Osteoblast (primary cell): ENCODE measurements at regions not wholly inside any gene's neighbourhood (a gene's known extent, or its start where the extent isn't known, plus 50 kb on each side); places are given as distances from the start of the nearest gene placed in this dataset.
A peak's percentile ranks its signal among the peaks of the same experiment; 100 is the strongest.

ENCODE experiments used
- DNase-seq: peaks from one replicate; pipeline ENCODE4 v3.0.0; 2011; ENCODE audit warnings: low spot score, mixed read lengths; ENCODE audit not compliant: insufficient read length; ENCODE audit errors: missing footprints
- H2AFZ ChIP-seq: 2 replicates; pipeline ENCODE4 v1.6.0; 2011; ENCODE audit warnings: mild to moderate bottlenecking, low read length
- H3K27ac ChIP-seq: 2 replicates; pipeline ENCODE4 v1.5.1; 2011; ENCODE audit warnings: mild to moderate bottlenecking, low read depth, low read length, moderate library complexity
- H3K27me3 ChIP-seq: 2 replicates; pipeline ENCODE4 v1.6.0; 2012; ENCODE audit warnings: mild to moderate bottlenecking, control low read depth, inconsistent platforms, low read length, moderate library complexity; ENCODE audit not compliant: insufficient read depth
- H3K36me3 ChIP-seq: 2 replicates; pipeline ENCODE4 v1.5.1; 2011; ENCODE audit warnings: mild to moderate bottlenecking, low read length, control low read depth, moderate library complexity; ENCODE audit not compliant: insufficient read depth
- H3K4me1 ChIP-seq: 2 replicates; pipeline ENCODE4 v1.5.1; 2011; ENCODE audit warnings: mild to moderate bottlenecking, low read length, control low read depth, moderate library complexity; ENCODE audit not compliant: insufficient read depth
- H3K4me2 ChIP-seq: 2 replicates; pipeline ENCODE4 v1.6.0; 2011; ENCODE audit warnings: mild to moderate bottlenecking, low read length; ENCODE audit not compliant: insufficient read depth
- H3K4me3 ChIP-seq: fragments of 200-600 bp; sonication (generic); 3 replicates; pipeline ENCODE4 v1.5.1; 2012; ENCODE audit warnings: mild to moderate bottlenecking, low read length, inconsistent platforms; ENCODE audit not compliant: insufficient read depth
- H3K79me2 ChIP-seq: 2 replicates; pipeline ENCODE4 v1.6.0; 2012; ENCODE audit warnings: mild to moderate bottlenecking, low read length, control low read depth, inconsistent platforms; ENCODE audit not compliant: insufficient read depth
- H3K9me3 ChIP-seq: 2 replicates; pipeline ENCODE4 v1.5.1; 2011; ENCODE audit warnings: low read depth, low read length, control low read depth
- H4K20me1 ChIP-seq: 2 replicates; pipeline ENCODE4 v1.6.0; 2012; ENCODE audit warnings: mild to moderate bottlenecking, low read length, control low read depth; ENCODE audit not compliant: insufficient read depth
- TF ChIP-seq, protein P1 (sequence below): IDR thresholded peaks from 2 replicates; pipeline ENCODE4 v1.5.1; 2011; ENCODE audit warnings: mild to moderate bottlenecking, low read depth, low read length, moderate library complexity; ENCODE audit errors: extremely low read depth

DNA sequence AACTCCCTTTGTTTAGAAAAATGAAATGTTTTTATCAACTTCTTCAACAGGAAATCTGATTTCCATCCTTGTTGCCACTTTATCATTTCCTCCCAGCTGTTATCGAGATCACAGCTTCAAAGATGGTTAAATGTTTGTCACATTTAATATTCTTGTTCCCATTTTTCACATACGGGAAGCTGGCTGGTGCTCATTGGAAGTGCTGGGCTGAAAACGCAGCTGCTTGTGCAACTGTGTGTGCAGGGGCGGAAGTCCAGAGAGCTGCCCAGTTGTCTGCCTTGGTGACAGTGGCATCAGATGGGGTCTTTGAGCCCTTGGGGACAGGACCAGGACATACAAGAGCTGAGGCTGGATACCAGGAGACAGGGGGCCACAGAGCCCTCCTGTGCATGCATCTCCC is 549.2 kb upstream of the CDH11 start:
- TF ChIP-seq, protein P1, sequence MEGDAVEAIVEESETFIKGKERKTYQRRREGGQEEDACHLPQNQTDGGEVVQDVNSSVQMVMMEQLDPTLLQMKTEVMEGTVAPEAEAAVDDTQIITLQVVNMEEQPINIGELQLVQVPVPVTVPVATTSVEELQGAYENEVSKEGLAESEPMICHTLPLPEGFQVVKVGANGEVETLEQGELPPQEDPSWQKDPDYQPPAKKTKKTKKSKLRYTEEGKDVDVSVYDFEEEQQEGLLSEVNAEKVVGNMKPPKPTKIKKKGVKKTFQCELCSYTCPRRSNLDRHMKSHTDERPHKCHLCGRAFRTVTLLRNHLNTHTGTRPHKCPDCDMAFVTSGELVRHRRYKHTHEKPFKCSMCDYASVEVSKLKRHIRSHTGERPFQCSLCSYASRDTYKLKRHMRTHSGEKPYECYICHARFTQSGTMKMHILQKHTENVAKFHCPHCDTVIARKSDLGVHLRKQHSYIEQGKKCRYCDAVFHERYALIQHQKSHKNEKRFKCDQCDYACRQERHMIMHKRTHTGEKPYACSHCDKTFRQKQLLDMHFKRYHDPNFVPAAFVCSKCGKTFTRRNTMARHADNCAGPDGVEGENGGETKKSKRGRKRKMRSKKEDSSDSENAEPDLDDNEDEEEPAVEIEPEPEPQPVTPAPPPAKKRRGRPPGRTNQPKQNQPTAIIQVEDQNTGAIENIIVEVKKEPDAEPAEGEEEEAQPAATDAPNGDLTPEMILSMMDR: no peak
- DNase-seq: no peak
- Histone ChIP-seq H3K4me2 (no peak overlapping the region), H3K9me3 (no peaks in the 10 kb centered on the region), H2AFZ (no peak overlapping the region), H3K4me1 (no peaks in the 10 kb centered on the region), H3K27me3 (no peaks in the 10 kb centered on the region), H3K79me2 (no peaks in the 10 kb centered on the region), H3K4me3 (no peak overlapping the region), H4K20me1 (no peaks in the 10 kb centered on the region), H3K27ac (no peak overlapping the region), H3K36me3 (no peaks in the 10 kb centered on the region)

DNA sequence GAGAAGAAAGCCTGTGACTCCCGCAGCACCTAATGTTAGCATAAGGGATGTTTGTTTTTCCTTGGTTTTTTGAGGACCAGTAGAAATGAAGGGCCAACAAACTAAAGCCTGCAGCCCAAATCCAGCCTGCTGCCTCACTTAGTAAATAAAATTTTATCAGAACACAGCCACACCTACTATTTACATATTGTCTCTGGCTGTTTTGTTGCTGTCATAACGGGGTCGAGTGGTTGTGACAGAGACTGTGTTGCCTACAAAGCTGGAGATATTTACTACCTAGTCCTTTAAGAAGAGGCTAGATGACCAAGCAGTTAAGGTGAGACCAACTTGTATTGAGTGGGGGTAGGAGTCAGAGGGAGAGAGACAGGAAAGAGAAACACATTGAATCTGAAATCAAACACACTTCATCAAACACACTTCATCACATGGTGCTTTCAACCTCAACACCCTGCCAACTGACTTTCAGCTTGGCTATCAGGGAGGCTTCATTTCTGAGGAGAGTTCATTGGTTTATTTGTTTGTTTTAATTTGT is 546.3 kb upstream of the CDH11 start:
- H3K4me2 ChIP-seq: no peak overlapping the region
- no peak for DNase-seq
- no peak overlapping the region for H2AFZ ChIP-seq
- H3K36me3 ChIP-seq: no peaks in the 10 kb centered on the region
- H3K4me1 ChIP-seq: no peaks in the 10 kb centered on the region
- no peaks in the 10 kb centered on the region for H3K27me3 ChIP-seq
- H3K9me3 ChIP-seq: no peaks in the 10 kb centered on the region
- H3K27ac ChIP-seq: no peak overlapping the region
- H3K4me3 ChIP-seq: no peak overlapping the region
- TF ChIP-seq, protein P1: no peak
- no peaks in the 10 kb centered on the region for H3K79me2 ChIP-seq
- no peaks in the 10 kb centered on the region for H4K20me1 ChIP-seq

DNA sequence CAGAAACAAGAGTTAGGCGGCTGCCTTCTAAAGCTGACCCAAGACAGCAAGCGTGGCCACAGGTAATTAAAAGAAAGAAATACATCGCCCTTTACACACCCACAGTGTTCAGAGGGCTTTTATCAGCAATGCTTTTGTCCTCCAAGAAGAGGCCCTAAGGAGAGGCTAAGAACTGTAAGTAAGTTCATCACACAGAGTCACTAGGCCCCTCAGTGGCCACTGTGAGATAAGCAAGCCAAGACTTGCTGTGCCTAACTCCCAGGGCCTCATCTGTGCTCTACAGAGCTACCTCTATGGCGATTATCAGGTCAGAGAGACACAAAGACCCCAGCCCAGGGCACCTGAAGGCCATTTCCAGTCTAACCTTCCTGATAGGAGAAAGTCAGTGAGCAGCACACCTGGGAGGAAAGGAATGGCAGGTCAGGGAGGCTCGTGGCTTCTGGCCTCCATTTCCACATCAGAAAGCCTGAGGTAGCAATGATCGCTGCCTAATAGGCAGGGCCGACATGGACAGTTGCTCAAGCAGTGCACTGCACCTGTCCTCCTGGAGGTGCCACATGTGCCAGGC is 545.2 kb upstream of the CDH11 start:
- no peak overlapping the region for H3K27ac ChIP-seq
- no peaks in the 10 kb centered on the region for H3K27me3 ChIP-seq
- H3K9me3 ChIP-seq: no peaks in the 10 kb centered on the region
- no peaks in the 10 kb centered on the region for H3K4me1 ChIP-seq
- H3K79me2 ChIP-seq: no peaks in the 10 kb centered on the region
- H3K36me3 ChIP-seq: no peaks in the 10 kb centered on the region
- no peaks in the 10 kb centered on the region for H4K20me1 ChIP-seq
- H3K4me3 ChIP-seq: no peak overlapping the region
- no peak overlapping the region for H3K4me2 ChIP-seq
- TF ChIP-seq, protein P1: peak; percentile 45
- DNase-seq: no peak
- H2AFZ ChIP-seq: no peak overlapping the region

DNA sequence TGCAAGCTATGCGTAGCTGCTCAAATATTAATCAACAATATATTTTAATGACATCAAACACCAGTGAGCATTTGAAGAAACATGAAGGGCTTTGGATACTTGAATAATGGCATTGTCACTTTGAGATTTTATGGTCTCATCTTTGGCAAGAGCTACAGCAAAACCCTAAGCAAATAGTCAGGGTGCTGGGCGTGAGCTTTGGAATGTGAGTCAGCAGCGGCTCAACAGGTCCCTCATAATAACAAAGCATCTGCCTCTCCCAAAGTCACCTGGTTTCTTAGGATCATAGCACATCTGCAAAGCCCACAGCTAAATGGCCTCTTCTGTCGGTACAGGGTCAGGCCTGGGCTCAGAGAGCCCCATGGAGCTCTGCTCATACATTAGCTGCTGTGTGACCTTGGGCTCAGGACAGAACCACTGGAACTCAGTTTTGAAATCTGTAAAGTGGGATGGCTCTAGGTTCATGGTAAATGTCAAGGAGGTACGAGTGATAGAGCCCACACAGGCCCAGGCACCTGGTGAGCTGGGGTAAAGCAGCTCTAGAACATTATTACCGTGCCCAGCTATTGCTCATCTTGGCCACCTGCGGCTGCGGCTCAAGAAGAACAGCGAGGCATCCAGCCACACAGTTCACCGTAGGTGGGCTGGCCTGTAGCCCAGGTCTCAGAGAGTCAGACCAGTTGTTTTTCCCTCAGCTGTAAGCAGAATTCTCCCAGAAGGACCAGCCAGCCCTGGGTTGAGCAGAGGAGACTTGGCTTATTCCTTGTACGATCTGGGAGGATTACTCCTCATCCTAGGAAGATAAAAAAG is 544.5 kb upstream of the CDH11 start:
- Histone ChIP-seq H3K4me1 (no peaks in the 10 kb centered on the region), H3K27me3 (no peaks in the 10 kb centered on the region), H3K4me3 (no peak overlapping the region), H3K36me3 (no peaks in the 10 kb centered on the region), H3K79me2 (no peaks in the 10 kb centered on the region), H4K20me1 (no peaks in the 10 kb centered on the region), H2AFZ (no peak overlapping the region), H3K9me3 (no peaks in the 10 kb centered on the region), H3K27ac (no peak overlapping the region), H3K4me2 (no peak overlapping the region)
- TF ChIP-seq, protein P1: no peak
- DNase-seq: peak; percentile 69
